ENCODE measurements at regions not wholly inside any gene's neighbourhood (a gene's known extent, or its start where the extent isn't known, plus 50 kb on each side); places are given as distances from the start of the nearest gene placed in this dataset.

GRCh38 chr14:34205799-34206198 is 254.9 kb upstream of the EGLN3 start:
- no peaks in the 10 kb centered on the region for H3K4me1 Mint-ChIP-seq
- H3K9me3 Mint-ChIP-seq = peaks cover 8% of the 10 kb centered on the region
- no peak overlapping the region for H3K4me3 Mint-ChIP-seq
- no peaks in the 10 kb centered on the region for H3K36me3 Mint-ChIP-seq
- DNase-seq = no peak
- H3K27me3 Mint-ChIP-seq = peaks cover 26% of the 10 kb centered on the region
- H3K27ac Mint-ChIP-seq = no peak overlapping the region

DNA sequence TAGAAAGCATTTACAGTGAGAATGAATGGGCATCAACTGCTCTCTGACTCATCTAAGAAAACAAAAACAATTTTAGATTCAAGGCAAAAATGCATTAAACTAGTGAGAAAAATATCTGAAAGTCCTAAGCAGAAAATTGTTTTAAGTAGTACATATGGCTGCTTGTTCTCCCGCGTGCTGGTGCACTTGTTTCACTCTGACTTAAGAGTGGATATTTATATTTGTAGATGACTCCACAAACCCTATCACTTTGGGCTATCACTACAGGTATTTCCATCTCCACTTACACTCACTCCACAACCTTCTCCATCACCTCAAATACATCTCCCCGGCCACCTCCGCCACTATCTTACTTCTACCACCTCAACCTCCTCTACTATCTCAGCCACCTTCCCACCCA is 253.9 kb upstream of the EGLN3 start:
- peaks cover 19% of the 10 kb centered on the region for H3K27me3 Mint-ChIP-seq
- no peaks in the 10 kb centered on the region for H3K36me3 Mint-ChIP-seq
- H3K9me3 Mint-ChIP-seq = peaks cover 8% of the 10 kb centered on the region
- no peak overlapping the region for H3K27ac Mint-ChIP-seq
- no peak overlapping the region for H3K4me3 Mint-ChIP-seq
- no peak for DNase-seq
- H3K4me1 Mint-ChIP-seq = peaks cover under 1% of the 10 kb centered on the region

DNA sequence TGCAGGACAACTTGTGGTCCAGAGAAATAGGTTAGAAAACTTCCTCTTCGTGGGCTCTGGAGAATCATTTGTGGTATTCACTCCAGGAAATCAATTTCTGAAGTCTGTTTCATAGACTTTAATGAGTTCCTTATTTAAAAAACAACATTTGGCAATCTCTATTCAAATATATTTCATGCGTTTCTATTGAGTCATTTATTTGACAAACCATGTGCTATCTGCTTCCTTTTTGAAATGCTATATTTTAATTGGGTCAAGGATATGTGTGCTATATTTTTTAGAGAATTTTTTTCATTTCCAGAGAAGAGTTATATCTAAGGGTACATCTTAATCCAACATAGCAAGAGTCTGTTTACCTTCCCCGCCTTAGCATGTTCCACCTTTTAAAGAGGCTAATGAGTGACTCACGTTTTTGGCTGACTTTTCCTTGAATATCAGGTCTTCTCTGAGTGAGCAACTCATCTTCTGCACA is 252.4 kb upstream of the EGLN3 start:
- Mint-ChIP-seq H3K9me3 (peaks cover 8% of the 10 kb centered on the region), H3K36me3 (no peaks in the 10 kb centered on the region), H3K4me3 (no peak overlapping the region), H3K4me1 (peaks cover 7% of the 10 kb centered on the region), H3K27ac (no peak overlapping the region), H3K27me3 (peaks cover 9% of the 10 kb centered on the region)
- DNase-seq = no peak

- H3K9me3 Mint-ChIP-seq = peaks cover 8% of the 10 kb centered on the region
- H3K27me3 Mint-ChIP-seq = peaks cover 8% of the 10 kb centered on the region
- H3K4me3 Mint-ChIP-seq = no peak overlapping the region
- H3K27ac Mint-ChIP-seq = no peak overlapping the region
- DNase-seq = no peak
- no peaks in the 10 kb centered on the region for H3K36me3 Mint-ChIP-seq
- H3K4me1 Mint-ChIP-seq = peaks cover 7% of the 10 kb centered on the region
These were observed 251.2 kb upstream of the EGLN3 start for GRCh38 chr14:34201909-34202637.

- DNase-seq = no peak
- H3K27me3 Mint-ChIP-seq = peaks cover 8% of the 10 kb centered on the region
- H3K4me1 Mint-ChIP-seq = peaks cover 7% of the 10 kb centered on the region
- H3K9me3 Mint-ChIP-seq = no peaks in the 10 kb centered on the region
- H3K27ac Mint-ChIP-seq = no peak overlapping the region
- no peak overlapping the region for H3K4me3 Mint-ChIP-seq
- no peaks in the 10 kb centered on the region for H3K36me3 Mint-ChIP-seq
These were observed 248.7 kb upstream of the EGLN3 start for GRCh38 chr14:34199585-34199984.

GRCh38 chr14:34198096-34198495 is 247.2 kb upstream of the EGLN3 start:
- H3K36me3 Mint-ChIP-seq = no peaks in the 10 kb centered on the region
- H3K27ac Mint-ChIP-seq = no peak overlapping the region

GRCh38 chr14:34195964-34196363 is 245.1 kb upstream of the EGLN3 start:
- H3K27me3 Mint-ChIP-seq = peaks cover 8% of the 10 kb centered on the region
- H3K27ac Mint-ChIP-seq = no peak overlapping the region
- H3K4me1 Mint-ChIP-seq = peaks cover 7% of the 10 kb centered on the region
- H3K4me3 Mint-ChIP-seq = no peak overlapping the region
- no peaks in the 10 kb centered on the region for H3K36me3 Mint-ChIP-seq
- H3K9me3 Mint-ChIP-seq = peaks cover 4% of the 10 kb centered on the region
- no peak for DNase-seq

More at GRCh38 chr14:34198096-34198495, 247.2 kb upstream of the EGLN3 start:
- Mint-ChIP-seq H3K4me3 (no peak overlapping the region), H3K4me1 (peaks cover 7% of the 10 kb centered on the region), H3K27me3 (peaks cover 8% of the 10 kb centered on the region), H3K9me3 (peaks cover 4% of the 10 kb centered on the region)
- no peak for DNase-seq

GRCh38 chr14:34190717-34191116 is 239.8 kb upstream of the EGLN3 start:
- Mint-ChIP-seq H3K9me3 (peaks cover 4% of the 10 kb centered on the region), H3K4me3 (no peak overlapping the region), H3K27me3 (no peaks in the 10 kb centered on the region), H3K36me3 (no peaks in the 10 kb centered on the region), H3K27ac (no peak overlapping the region), H3K4me1 (no peaks in the 10 kb centered on the region)
- no peak for DNase-seq

GRCh38 chr14:34189866-34190265 is 239.0 kb upstream of the EGLN3 start:
- Mint-ChIP-seq H3K9me3 (peaks cover 4% of the 10 kb centered on the region), H3K4me1 (no peaks in the 10 kb centered on the region), H3K27ac (no peak overlapping the region), H3K36me3 (no peaks in the 10 kb centered on the region), H3K4me3 (no peak overlapping the region), H3K27me3 (no peaks in the 10 kb centered on the region)
- no peak for DNase-seq

DNA sequence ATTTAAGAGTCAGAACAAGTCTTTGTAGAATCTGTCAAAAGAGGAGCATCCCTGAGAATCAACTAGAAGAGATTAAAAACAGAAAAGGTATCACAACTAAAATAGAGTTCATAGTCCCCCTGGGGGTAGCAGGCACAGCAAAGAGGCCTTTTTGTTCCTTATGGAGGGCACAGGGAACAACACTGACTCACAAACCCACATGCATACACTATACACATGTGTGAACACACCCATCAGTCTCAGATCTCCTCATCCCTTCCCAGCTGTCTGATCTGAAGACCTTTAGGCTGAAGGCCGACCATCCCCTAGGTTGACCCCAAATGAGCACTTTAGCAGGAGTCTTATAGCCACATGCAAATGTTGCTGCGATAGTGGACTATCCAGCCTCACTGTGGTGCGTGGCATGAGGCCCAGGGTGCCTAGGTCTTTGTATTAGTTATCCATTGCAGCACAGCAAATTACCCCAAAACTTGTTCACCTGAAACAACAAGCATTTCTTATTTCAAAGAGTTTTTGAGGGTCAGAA is 236.7 kb upstream of the EGLN3 start:
- DNase-seq = no peak
- Mint-ChIP-seq H3K4me3 (no peak overlapping the region), H3K36me3 (no peaks in the 10 kb centered on the region), H3K27ac (no peak overlapping the region), H3K9me3 (no peaks in the 10 kb centered on the region), H3K4me1 (no peaks in the 10 kb centered on the region), H3K27me3 (no peaks in the 10 kb centered on the region)

DNA sequence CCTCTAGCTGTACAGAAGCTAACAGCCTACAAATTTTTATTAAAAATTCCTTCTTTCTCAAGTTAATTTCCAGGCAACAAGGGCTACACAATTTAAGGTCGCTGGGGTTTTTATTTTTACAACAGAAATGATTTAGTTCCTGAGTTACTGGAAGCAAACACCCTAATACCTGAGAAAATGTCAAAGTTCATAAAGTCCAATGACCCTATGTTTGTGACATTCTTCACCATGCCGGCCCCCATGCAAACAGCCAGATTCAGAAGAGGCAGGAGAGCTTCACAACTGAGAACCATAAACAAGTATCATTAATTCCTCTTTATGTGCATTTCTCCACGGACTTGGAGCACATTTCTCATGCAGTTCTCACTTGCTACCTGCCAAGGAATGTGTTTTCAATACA is 236.2 kb upstream of the EGLN3 start:
- Mint-ChIP-seq H3K36me3 (no peaks in the 10 kb centered on the region), H3K9me3 (no peaks in the 10 kb centered on the region), H3K27me3 (no peaks in the 10 kb centered on the region), H3K4me1 (no peaks in the 10 kb centered on the region), H3K4me3 (no peak overlapping the region), H3K27ac (no peak overlapping the region)
- DNase-seq = no peak

DNA sequence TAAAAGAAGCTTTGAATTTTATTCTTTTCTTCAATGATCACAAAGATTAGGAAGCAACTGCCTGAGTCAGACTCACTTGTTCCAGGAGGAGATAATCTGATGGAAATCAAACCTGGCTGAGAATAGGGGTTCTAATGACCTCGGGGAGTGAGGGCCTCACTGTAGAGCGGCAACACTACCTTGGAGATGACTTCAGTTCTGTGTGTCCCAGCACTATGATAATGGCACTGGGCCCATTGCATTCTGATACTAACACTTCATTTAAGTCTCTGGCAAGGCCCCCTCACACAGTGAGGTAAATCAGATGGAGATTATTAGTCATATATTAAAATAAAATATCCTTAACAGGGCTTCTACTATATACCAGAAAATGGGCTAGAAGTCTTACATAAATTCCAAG is 233.3 kb upstream of the EGLN3 start:
- Mint-ChIP-seq H3K36me3 (no peaks in the 10 kb centered on the region), H3K4me3 (no peak overlapping the region), H3K9me3 (no peaks in the 10 kb centered on the region), H3K27ac (no peak overlapping the region), H3K4me1 (no peaks in the 10 kb centered on the region), H3K27me3 (no peaks in the 10 kb centered on the region)
- DNase-seq = no peak

GRCh38 chr14:34183478-34183877 is 232.6 kb upstream of the EGLN3 start:
- H3K27me3 Mint-ChIP-seq = no peaks in the 10 kb centered on the region
- no peaks in the 10 kb centered on the region for H3K4me1 Mint-ChIP-seq
- H3K36me3 Mint-ChIP-seq = no peaks in the 10 kb centered on the region
- no peak for DNase-seq
- no peaks in the 10 kb centered on the region for H3K9me3 Mint-ChIP-seq
- no peak overlapping the region for H3K27ac Mint-ChIP-seq
- no peak overlapping the region for H3K4me3 Mint-ChIP-seq

GRCh38 chr14:34181338-34181737 is 230.5 kb upstream of the EGLN3 start:
- Mint-ChIP-seq H3K27ac (no peak overlapping the region), H3K9me3 (no peaks in the 10 kb centered on the region), H3K4me1 (no peaks in the 10 kb centered on the region), H3K27me3 (no peaks in the 10 kb centered on the region), H3K4me3 (no peak overlapping the region), H3K36me3 (no peaks in the 10 kb centered on the region)
- no peak for DNase-seq

GRCh38 chr14:34180869-34181268 is 230.0 kb upstream of the EGLN3 start:
- Mint-ChIP-seq H3K4me1 (no peaks in the 10 kb centered on the region), H3K27me3 (no peaks in the 10 kb centered on the region), H3K36me3 (no peaks in the 10 kb centered on the region), H3K4me3 (no peak overlapping the region), H3K9me3 (no peaks in the 10 kb centered on the region), H3K27ac (no peak overlapping the region)
- no peak for DNase-seq

DNA sequence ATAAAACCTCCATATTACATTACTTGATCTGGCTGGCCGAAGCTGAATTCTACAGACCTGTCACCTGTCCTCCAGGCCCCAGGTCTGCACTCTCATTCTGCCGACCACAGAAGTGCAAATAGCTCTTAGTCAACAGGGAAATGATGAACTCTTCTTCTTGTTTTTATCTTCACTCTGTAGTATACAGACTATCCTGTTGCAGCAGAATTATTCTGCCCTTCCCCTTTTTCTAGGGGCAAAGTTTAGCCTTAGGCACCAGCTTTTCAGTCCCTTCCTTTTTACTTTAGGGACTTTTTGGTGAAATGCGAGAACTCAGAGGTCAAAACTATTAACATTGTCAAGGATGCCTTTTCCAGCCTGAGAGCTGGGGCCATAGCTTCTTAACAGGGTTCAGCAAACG is 229.6 kb upstream of the EGLN3 start:
- Mint-ChIP-seq H3K9me3 (no peaks in the 10 kb centered on the region), H3K4me1 (no peaks in the 10 kb centered on the region), H3K4me3 (no peak overlapping the region), H3K36me3 (no peaks in the 10 kb centered on the region), H3K27me3 (no peaks in the 10 kb centered on the region), H3K27ac (no peak overlapping the region)
- no peak for DNase-seq

All from activated naive CD8-positive, alpha-beta T cell treated with anti-CD3 and anti-CD28 coated beads for 36 hours (primary cell).